ENCODE measurements at regions not wholly inside any gene's neighbourhood (a gene's known extent, or its start where the extent isn't known, plus 50 kb on each side); places are given as distances from the start of the nearest gene placed in this dataset.

GRCh38 chr6:131377112-131377705, 195.8 kb upstream of the ARG1 start:
- peaks cover 5% of the 10 kb centered on the region for H3K36me3 ChIP-seq (ENCODE audit: insufficient read depth, low read length)
- Mint-ChIP-seq H3K36me3 (ENCODE audit: low read depth) (no peaks in the 10 kb centered on the region), H3K9me3 (no peaks in the 10 kb centered on the region), H3K27me3 (no peaks in the 10 kb centered on the region), H3K4me3 (no peak overlapping the region), H3K27ac (no peak overlapping the region), H3K4me1 (ENCODE audit: low read depth) (no peaks in the 10 kb centered on the region)
- H3K9me3 ChIP-seq (ENCODE audit: control insufficient read depth in 1 of 2, insufficient read depth in 1 of 2, low read length in 2 of 2), result no peaks in the 10 kb centered on the region
- H3K27me3 ChIP-seq (ENCODE audit: control insufficient read depth in 1 of 2, insufficient read depth in 2 of 2, low read length in 2 of 2), result no peaks in the 10 kb centered on the region
- no peak for ATAC-seq (ENCODE audit: poor library complexity)
- H3K4me3 ChIP-seq (ENCODE audit: low read length), result no peak overlapping the region
- intact Hi-C loops (cut with DNase I, micrococcal nuclease), result no loop called here
- no peaks in the 10 kb centered on the region for H3K4me1 ChIP-seq (ENCODE audit: insufficient read depth, low read length)
- POLR2A ChIA-PET, result no interaction called here
- CTCF ChIA-PET, result no interaction called here
- H3K27ac ChIP-seq (ENCODE audit: low read depth in 1 of 2, low read length in 2 of 2), result no peak overlapping the region
- TF ChIP-seq, protein P1, sequence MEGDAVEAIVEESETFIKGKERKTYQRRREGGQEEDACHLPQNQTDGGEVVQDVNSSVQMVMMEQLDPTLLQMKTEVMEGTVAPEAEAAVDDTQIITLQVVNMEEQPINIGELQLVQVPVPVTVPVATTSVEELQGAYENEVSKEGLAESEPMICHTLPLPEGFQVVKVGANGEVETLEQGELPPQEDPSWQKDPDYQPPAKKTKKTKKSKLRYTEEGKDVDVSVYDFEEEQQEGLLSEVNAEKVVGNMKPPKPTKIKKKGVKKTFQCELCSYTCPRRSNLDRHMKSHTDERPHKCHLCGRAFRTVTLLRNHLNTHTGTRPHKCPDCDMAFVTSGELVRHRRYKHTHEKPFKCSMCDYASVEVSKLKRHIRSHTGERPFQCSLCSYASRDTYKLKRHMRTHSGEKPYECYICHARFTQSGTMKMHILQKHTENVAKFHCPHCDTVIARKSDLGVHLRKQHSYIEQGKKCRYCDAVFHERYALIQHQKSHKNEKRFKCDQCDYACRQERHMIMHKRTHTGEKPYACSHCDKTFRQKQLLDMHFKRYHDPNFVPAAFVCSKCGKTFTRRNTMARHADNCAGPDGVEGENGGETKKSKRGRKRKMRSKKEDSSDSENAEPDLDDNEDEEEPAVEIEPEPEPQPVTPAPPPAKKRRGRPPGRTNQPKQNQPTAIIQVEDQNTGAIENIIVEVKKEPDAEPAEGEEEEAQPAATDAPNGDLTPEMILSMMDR (IDR thresholded peaks at IDR 0.05), result no peak
- no peak for DNase-seq

- no peak overlapping the region for H3K27ac Mint-ChIP-seq
- H3K4me1 Mint-ChIP-seq (ENCODE audit: low read depth), result peaks cover 6% of the 10 kb centered on the region
- no peak overlapping the region for H3K27ac ChIP-seq (ENCODE audit: low read depth in 1 of 2, low read length in 2 of 2)
- no peaks in the 10 kb centered on the region for H3K36me3 Mint-ChIP-seq (ENCODE audit: low read depth)
- ChIA-PET CTCF (no interaction called here), POLR2A (no interaction called here)
- peaks cover 0 to 2% of the 10 kb centered on the region in 2 experiments for H3K9me3 ChIP-seq (ENCODE audit: control insufficient read depth in 1 of 2, insufficient read depth in 1 of 2, low read length in 2 of 2)
- ATAC-seq (ENCODE audit: poor library complexity), result no peak
- H3K4me3 Mint-ChIP-seq, result no peak overlapping the region
- H3K27me3 Mint-ChIP-seq, result no peaks in the 10 kb centered on the region
- no peaks in the 10 kb centered on the region for H3K27me3 ChIP-seq (ENCODE audit: control insufficient read depth in 1 of 2, insufficient read depth in 2 of 2, low read length in 2 of 2)
- DNase-seq, result no peak
- intact Hi-C loops (cut with DNase I, micrococcal nuclease), result no loop called here
- no peaks in the 10 kb centered on the region for H3K9me3 Mint-ChIP-seq
- no peak overlapping the region for H3K4me3 ChIP-seq (ENCODE audit: low read length)
- no peaks in the 10 kb centered on the region for H3K36me3 ChIP-seq (ENCODE audit: insufficient read depth, low read length)
- TF ChIP-seq, protein P1 (IDR thresholded peaks at IDR 0.05), result no peak
- no peaks in the 10 kb centered on the region for H3K4me1 ChIP-seq (ENCODE audit: insufficient read depth, low read length)
Observed at GRCh38 chr6:131378874-131379273, 194.2 kb upstream of the ARG1 start.

DNA sequence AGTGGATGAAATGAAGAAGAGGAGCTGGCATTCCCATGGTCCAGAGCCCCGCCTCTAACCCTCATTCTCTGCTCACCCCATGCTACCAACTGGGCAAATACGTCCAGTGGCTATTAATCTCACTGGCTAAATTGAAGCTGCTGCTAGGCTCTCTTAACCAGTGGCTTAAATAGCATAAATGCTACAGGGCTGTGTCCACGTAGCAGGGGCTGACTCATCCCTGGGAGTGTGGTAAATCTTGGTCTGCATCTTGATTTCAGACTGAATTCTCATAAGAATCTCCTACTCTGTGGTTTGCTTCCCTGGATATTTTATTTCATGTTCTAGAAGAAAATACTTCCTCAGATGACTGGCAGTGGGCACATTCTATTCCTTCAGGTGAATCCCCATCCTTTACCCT, 193.1 kb upstream of the ARG1 start:
- no peak for ATAC-seq (ENCODE audit: poor library complexity)
- H3K36me3 Mint-ChIP-seq (ENCODE audit: low read depth), result no peaks in the 10 kb centered on the region
- ChIA-PET CTCF (no interaction called here), POLR2A (interaction anchor here (0.6 kb wide), 1 partner anchor 30 kb away, joined by 5 read pairs; no protein-coding TSS in a partner anchor)
- H3K4me1 ChIP-seq (ENCODE audit: insufficient read depth, low read length), result no peaks in the 10 kb centered on the region
- H3K4me3 Mint-ChIP-seq, result no peak overlapping the region
- no peak overlapping the region for H3K27ac Mint-ChIP-seq
- no peak overlapping the region for H3K27ac ChIP-seq (ENCODE audit: low read depth in 1 of 2, low read length in 2 of 2)
- H3K4me1 Mint-ChIP-seq (ENCODE audit: low read depth), result peaks cover 7% of the 10 kb centered on the region
- intact Hi-C loops (cut with DNase I, micrococcal nuclease), result no loop called here
- DNase-seq, result no peak
- no peaks in the 10 kb centered on the region for H3K27me3 Mint-ChIP-seq
- no peak overlapping the region for H3K4me3 ChIP-seq (ENCODE audit: low read length)
- no peaks in the 10 kb centered on the region for H3K9me3 Mint-ChIP-seq
- H3K36me3 ChIP-seq (ENCODE audit: insufficient read depth, low read length), result no peaks in the 10 kb centered on the region
- H3K9me3 ChIP-seq (ENCODE audit: control insufficient read depth in 1 of 2, insufficient read depth in 1 of 2, low read length in 2 of 2), result peaks cover 0 to 3% of the 10 kb centered on the region in 2 experiments
- no peaks in the 10 kb centered on the region for H3K27me3 ChIP-seq (ENCODE audit: control insufficient read depth in 1 of 2, insufficient read depth in 2 of 2, low read length in 2 of 2)
- TF ChIP-seq, protein P1 (IDR thresholded peaks at IDR 0.05), result no peak

Measured in CD4-positive, alpha-beta T cell (primary cell).